CD14-positive monocyte (primary cell): ENCODE measurements at regions not wholly inside any gene's neighbourhood (a gene's known extent, or its start where the extent isn't known, plus 50 kb on each side); places are given as distances from the start of the nearest gene placed in this dataset.

Experiments
- DNase-seq, 3 donors: peaks; one replicate each; pipeline ENCODE4 v3.0.0-alpha.2; 2011 to 2022
- H2AFZ ChIP-seq: 2 replicates; pipeline ENCODE4 v1.6.0; 2012; ENCODE audit warnings: mild to moderate bottlenecking, low read depth, low read length, inconsistent platforms; ENCODE audit not compliant: insufficient read depth, poor library complexity, severe bottlenecking
- H3K27ac ChIP-seq, 2 donors: 1 replicate in 1 of 2; 2 replicates in 1 of 2; pipeline ENCODE4 v1.5.1; 2012 to 2013; ENCODE audit warnings: low read length in 2 of 2, control low read depth in 1 of 2, inconsistent platforms in 1 of 2, low read depth in 1 of 2, mild to moderate bottlenecking in 1 of 2
- H3K27me3 ChIP-seq, 2 donors: one replicate each; pipeline versions ENCODE4 v1.6.0 to v1.6.1; 2011 to 2013; ENCODE audit warnings: low read length in 2 of 2; ENCODE audit not compliant: control insufficient read depth in 2 of 2, insufficient read depth in 2 of 2
- H3K36me3 ChIP-seq, 2 donors: replicated peaks in 1 of 2; 1 replicate in 1 of 2; 2 replicates in 1 of 2; pipeline versions ENCODE4 v1.5.1 to v1.6.1; 2012 to 2013; ENCODE audit warnings: low read length in 2 of 2, control low read depth in 1 of 2, inconsistent platforms in 1 of 2, mild to moderate bottlenecking in 1 of 2; ENCODE audit not compliant: insufficient read depth in 2 of 2, control insufficient read depth in 1 of 2
- H3K4me1 ChIP-seq, 2 donors: 1 replicate in 1 of 2; 2 replicates in 1 of 2; pipeline versions ENCODE4 v1.5.1 to v1.6.1; 2012 to 2013; ENCODE audit warnings: low read length in 2 of 2, control low read depth in 1 of 2, inconsistent platforms in 1 of 2, mild to moderate bottlenecking in 1 of 2, moderate library complexity in 1 of 2; ENCODE audit not compliant: insufficient read depth in 2 of 2, control insufficient read depth in 1 of 2
- H3K4me2 ChIP-seq: replicated peaks from 2 replicates; pipeline ENCODE3; 2012; ENCODE audit warnings: low read length, moderate library complexity, mild to moderate bottlenecking; ENCODE audit not compliant: poor library complexity, severe bottlenecking; ENCODE audit errors: extremely low read depth
- H3K4me3 ChIP-seq, 3 experiments: fragments of 200-600 bp in 1 of 3; sonication (generic) in 1 of 3; replicated peaks in 1 of 3; 1 replicate in 2 of 3; 2 replicates in 1 of 3; pipeline ENCODE4 v1.5.1; 2011 to 2013; ENCODE audit warnings: low read length in 3 of 3, mild to moderate bottlenecking in 3 of 3, control low read depth in 2 of 3, low read depth in 2 of 3, inconsistent platforms in 1 of 3, moderate library complexity in 1 of 3
- H3K79me2 ChIP-seq: 2 replicates; pipeline ENCODE4 v1.6.0; 2012; ENCODE audit warnings: mild to moderate bottlenecking, control low read depth, inconsistent platforms, low read length, moderate library complexity; ENCODE audit not compliant: insufficient read depth
- H3K9ac ChIP-seq: 2 replicates; pipeline ENCODE4 v1.6.0; 2017; ENCODE audit warnings: low read length, mild to moderate bottlenecking; ENCODE audit not compliant: insufficient read depth, poor library complexity, severe bottlenecking
- H3K9me3 ChIP-seq, 2 donors: replicated peaks in 1 of 2; 1 replicate in 1 of 2; 2 replicates in 1 of 2; pipeline versions ENCODE4 v1.5.1 to v1.6.1; 2012 to 2013; ENCODE audit warnings: low read length in 2 of 2, control low read depth in 1 of 2; ENCODE audit not compliant: control insufficient read depth in 1 of 2, insufficient read depth in 1 of 2
- H4K20me1 ChIP-seq: 2 replicates; pipeline ENCODE4 v1.6.0; 2012; ENCODE audit warnings: mild to moderate bottlenecking, low read length, control low read depth, moderate library complexity; ENCODE audit not compliant: insufficient read depth
- H3K27ac Mint-ChIP-seq, 7 donors: one replicate each; pipeline ENCODE4 v1.8.0; 2020; ENCODE audit warnings: mild to moderate bottlenecking in 7 of 7, mixed read lengths in 7 of 7, moderate library complexity in 6 of 7, inconsistent platforms in 2 of 7
- H3K27me3 Mint-ChIP-seq, 3 donors: one replicate each; pipeline ENCODE4 v1.8.0; 2021 to 2022; ENCODE audit warnings: low read depth in 3 of 3, mild to moderate bottlenecking in 3 of 3, mixed read lengths in 3 of 3, moderate library complexity in 3 of 3, inconsistent platforms in 1 of 3
- H3K36me3 Mint-ChIP-seq, 2 donors: one replicate each; pipeline ENCODE4 v1.8.0; 2020; ENCODE audit warnings: mixed read lengths in 2 of 2, inconsistent platforms in 1 of 2, mild to moderate bottlenecking in 1 of 2
- H3K4me1 Mint-ChIP-seq: one replicate; pipeline ENCODE4 v1.8.0; 2020; ENCODE audit warnings: mild to moderate bottlenecking, mixed read lengths
- H3K4me3 Mint-ChIP-seq, 2 donors: one replicate each; pipeline ENCODE4 v1.8.0; 2020; ENCODE audit warnings: mild to moderate bottlenecking in 2 of 2, mixed read lengths in 2 of 2, moderate library complexity in 1 of 2
- H3K9me3 Mint-ChIP-seq, 7 donors: one replicate each; pipeline ENCODE4 v1.8.0; 2020 to 2022; ENCODE audit warnings: mixed read lengths in 7 of 7, mild to moderate bottlenecking in 6 of 7, moderate library complexity in 6 of 7, inconsistent platforms in 2 of 7
- WGBS: methylation state at CpG from one replicate; pipeline ENCODE4 v1.1.5; 2013; ENCODE audit warnings: missing lambda C conversion rate; ENCODE audit not compliant: insufficient coverage; 5-methylcytosine and 5-hydroxymethylcytosine counted together
- intact Hi-C, 2 donors: fragments of 100-400 bp; cut with micrococcal nuclease; formaldehyde crosslinking; loops; one replicate each; pipeline versions ENCODE4 v1.15.0 to v1.15.1; 2023
- TF ChIP-seq, protein P1 (sequence below): fragments of 200-600 bp; IDR thresholded peaks from one replicate; pipeline ENCODE4 v1.8.0; 2022; ENCODE audit warnings: antibody characterized with exemption, mild to moderate bottlenecking

DNA sequence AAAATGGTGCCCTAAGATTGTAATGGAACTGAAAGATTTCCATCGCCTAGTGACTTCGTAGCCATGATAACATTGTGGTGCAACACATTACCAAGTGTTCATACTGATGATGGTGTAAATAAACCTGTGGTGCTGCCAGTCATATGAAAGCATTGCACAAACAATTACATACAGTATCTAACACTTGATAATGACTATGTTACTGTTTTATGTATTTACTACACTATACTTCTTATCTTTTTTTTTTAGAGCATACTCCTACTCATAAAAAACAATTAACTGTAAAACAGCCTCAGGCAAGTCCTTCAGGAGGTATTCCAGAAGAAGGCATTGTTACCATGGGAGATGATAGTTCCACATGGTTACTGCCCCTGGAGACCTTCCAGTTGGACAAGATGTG, 152.7 kb upstream of the EDNRA start:
- Histone ChIP-seq H4K20me1 (no peaks in the 10 kb centered on the region), H3K9me3 (no peaks in the 10 kb centered on the region), H3K4me3 (no peak overlapping the region), H3K27ac (no peak overlapping the region), H3K79me2 (no peaks in the 10 kb centered on the region), H3K36me3 (no peaks in the 10 kb centered on the region), H2AFZ (no peak overlapping the region), H3K4me2 (no peak overlapping the region), H3K9ac (no peak overlapping the region), H3K27me3 (no peaks in the 10 kb centered on the region), H3K4me1 (no peaks in the 10 kb centered on the region)
- WGBS, result no CpG with 5 or more reads among the region's 2 CpGs
- Mint-ChIP-seq H3K27ac (no peak overlapping the region), H3K4me1 (no peaks in the 10 kb centered on the region), H3K4me3 (no peak overlapping the region), H3K9me3 (peaks cover 0 to 2% (median 0%) of the 10 kb centered on the region in 7 donors), H3K27me3 (no peaks in the 10 kb centered on the region), H3K36me3 (no peaks in the 10 kb centered on the region)
- intact Hi-C loops, result no loop called here
- no peak for DNase-seq
- TF ChIP-seq, protein P1, sequence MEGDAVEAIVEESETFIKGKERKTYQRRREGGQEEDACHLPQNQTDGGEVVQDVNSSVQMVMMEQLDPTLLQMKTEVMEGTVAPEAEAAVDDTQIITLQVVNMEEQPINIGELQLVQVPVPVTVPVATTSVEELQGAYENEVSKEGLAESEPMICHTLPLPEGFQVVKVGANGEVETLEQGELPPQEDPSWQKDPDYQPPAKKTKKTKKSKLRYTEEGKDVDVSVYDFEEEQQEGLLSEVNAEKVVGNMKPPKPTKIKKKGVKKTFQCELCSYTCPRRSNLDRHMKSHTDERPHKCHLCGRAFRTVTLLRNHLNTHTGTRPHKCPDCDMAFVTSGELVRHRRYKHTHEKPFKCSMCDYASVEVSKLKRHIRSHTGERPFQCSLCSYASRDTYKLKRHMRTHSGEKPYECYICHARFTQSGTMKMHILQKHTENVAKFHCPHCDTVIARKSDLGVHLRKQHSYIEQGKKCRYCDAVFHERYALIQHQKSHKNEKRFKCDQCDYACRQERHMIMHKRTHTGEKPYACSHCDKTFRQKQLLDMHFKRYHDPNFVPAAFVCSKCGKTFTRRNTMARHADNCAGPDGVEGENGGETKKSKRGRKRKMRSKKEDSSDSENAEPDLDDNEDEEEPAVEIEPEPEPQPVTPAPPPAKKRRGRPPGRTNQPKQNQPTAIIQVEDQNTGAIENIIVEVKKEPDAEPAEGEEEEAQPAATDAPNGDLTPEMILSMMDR, result no peak

- Mint-ChIP-seq H3K9me3 (peaks cover 0 to 4% (median 0%) of the 10 kb centered on the region in 7 donors), H3K36me3 (no peaks in the 10 kb centered on the region), H3K4me3 (no peak overlapping the region), H3K27me3 (no peaks in the 10 kb centered on the region), H3K27ac (no peak overlapping the region), H3K4me1 (no peaks in the 10 kb centered on the region)
- intact Hi-C loops, result no loop called here
- Histone ChIP-seq H3K9ac (no peak overlapping the region), H2AFZ (no peak overlapping the region), H3K36me3 (no peaks in the 10 kb centered on the region), H3K4me1 (no peaks in the 10 kb centered on the region), H3K9me3 (no peaks in the 10 kb centered on the region), H3K27me3 (no peaks in the 10 kb centered on the region), H3K79me2 (no peaks in the 10 kb centered on the region), H3K4me3 (no peak overlapping the region), H4K20me1 (no peaks in the 10 kb centered on the region), H3K4me2 (no peak overlapping the region), H3K27ac (no peak overlapping the region)
- WGBS, result 66% methylated on average over 3 of the region's 8 CpGs
- DNase-seq, result no peak
- TF ChIP-seq, protein P1, result no peak
These were observed 152.0 kb upstream of the EDNRA start for GRCh38 chr4:147328756-147329446.
